ENCODE measurements at regions not wholly inside any gene's neighbourhood (a gene's known extent, or its start where the extent isn't known, plus 50 kb on each side); places are given as distances from the start of the nearest gene placed in this dataset.

DNA sequence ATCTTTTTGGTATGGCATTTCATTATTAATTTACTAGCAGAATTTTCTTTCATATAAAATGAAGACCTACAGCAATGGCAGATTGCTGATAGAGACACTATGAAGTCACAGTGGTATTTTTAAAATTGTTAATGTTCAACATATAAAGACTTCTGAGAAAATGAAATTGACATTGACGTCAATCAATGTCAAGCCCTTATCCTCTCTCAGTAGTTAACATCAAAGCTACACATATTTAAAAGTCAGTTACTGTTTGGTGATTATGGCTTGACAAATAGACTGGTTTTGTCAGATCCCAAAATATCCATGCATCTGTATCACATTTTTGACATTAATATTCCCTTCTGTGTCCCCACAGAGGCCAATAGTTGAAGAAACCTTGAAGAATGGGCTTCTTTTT lies 1069.1 kb upstream of the SEL1L start:
- TF ChIP-seq POLR2A (IDR thresholded peaks at IDR 0.05) = no peak
- no peak for TF ChIP-seq CTCF (IDR thresholded peaks at IDR 0.05)
- H3K4me3 ChIP-seq (ENCODE audit: low read depth, poor library complexity, severe bottlenecking) = no peak overlapping the region
- intact Hi-C loops (cut with DNase I; ENCODE audit: low total_unique reads) = no loop called here
- 81 to 88% methylated on average over 1 of the region's 1 CpG for WGBS, 2 donors
- no peak for DNase-seq (ENCODE audit: low spot score in 2 of 2)

GRCh38 chr14:82604819-82605218 lies 1071.2 kb upstream of the SEL1L start:
- intact Hi-C loops (cut with DNase I; ENCODE audit: low total_unique reads) = no loop called here
- TF ChIP-seq CTCF (IDR thresholded peaks at IDR 0.05) (no peak), POLR2A (IDR thresholded peaks at IDR 0.05) (no peak)
- no peak overlapping the region for H3K4me3 ChIP-seq (ENCODE audit: low read depth, poor library complexity, severe bottlenecking)
- no peak for DNase-seq (ENCODE audit: low spot score in 2 of 2)

DNA sequence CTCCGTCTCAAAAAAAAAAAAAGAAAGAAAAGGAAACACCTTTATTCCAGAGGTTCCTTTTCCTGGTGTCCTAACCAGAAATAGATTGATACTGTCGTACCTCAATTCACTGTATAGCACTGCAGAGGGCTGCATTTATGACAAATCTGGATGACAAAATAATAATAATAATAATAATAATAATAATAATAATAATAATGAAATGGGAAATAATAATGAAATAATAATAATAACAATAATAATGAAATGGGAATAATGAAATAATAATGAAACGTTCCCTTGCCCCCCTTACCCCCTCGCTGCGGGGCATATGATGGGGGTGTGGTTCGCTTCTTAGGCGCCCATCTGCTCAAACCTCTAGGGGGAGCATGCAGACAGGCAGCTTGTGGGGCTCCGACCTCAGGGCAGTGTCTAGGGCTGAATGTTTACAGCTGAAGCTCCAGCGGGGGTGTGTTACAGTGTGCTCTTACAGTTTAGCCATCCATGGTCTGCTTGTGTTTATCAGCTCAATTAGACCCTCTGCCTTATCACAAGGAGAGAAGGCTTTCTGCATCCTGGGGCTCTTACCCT lies 1088.3 kb upstream of the SEL1L start:
- intact Hi-C loops (cut with DNase I; ENCODE audit: low total_unique reads) = no loop called here
- no peak for TF ChIP-seq CTCF (IDR thresholded peaks at IDR 0.05)
- TF ChIP-seq POLR2A (IDR thresholded peaks at IDR 0.05) = no peak
- no peak overlapping the region for H3K4me3 ChIP-seq (ENCODE audit: low read depth, poor library complexity, severe bottlenecking)
- no peak for DNase-seq (ENCODE audit: low spot score in 2 of 2)
- 87 to 88% methylated on average over 9 of the region's 9 CpGs for WGBS, 2 donors

- 43 to 55% methylated on average over 5 of the region's 5 CpGs for WGBS, 2 donors
- intact Hi-C loops (cut with DNase I; ENCODE audit: low total_unique reads) = no loop called here
- no peak overlapping the region for H3K4me3 ChIP-seq (ENCODE audit: low read depth, poor library complexity, severe bottlenecking)
- TF ChIP-seq CTCF (IDR thresholded peaks at IDR 0.05) (no peak), POLR2A (IDR thresholded peaks at IDR 0.05) (no peak)
- DNase-seq (ENCODE audit: low spot score in 2 of 2) = no peak
Measured at GRCh38 chr14:82626156-82627066, 1092.8 kb upstream of the SEL1L start.

DNA sequence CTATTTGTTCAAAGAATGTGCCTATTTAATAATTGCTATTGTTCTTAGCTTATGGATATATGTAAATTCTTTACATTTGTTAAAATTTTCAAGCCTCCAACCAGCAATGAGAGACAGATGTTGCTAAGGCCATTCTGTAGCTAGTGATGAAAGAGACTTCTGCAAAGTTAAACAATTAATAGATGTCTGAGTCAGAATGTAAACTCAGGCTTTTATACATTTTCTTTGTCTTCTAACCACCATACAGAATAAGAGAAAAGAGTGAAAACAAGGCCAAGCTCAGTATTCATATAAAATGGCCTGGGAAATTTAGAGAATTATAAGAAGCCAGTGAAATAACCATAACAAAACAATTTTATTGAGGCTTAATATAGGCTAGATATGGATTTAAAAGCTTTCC lies 1102.3 kb upstream of the SEL1L start:
- no peak for DNase-seq (ENCODE audit: low spot score in 2 of 2)
- no peak overlapping the region for H3K4me3 ChIP-seq (ENCODE audit: low read depth, poor library complexity, severe bottlenecking)
- TF ChIP-seq POLR2A (IDR thresholded peaks at IDR 0.05) (no peak), CTCF (IDR thresholded peaks at IDR 0.05) (no peak)
- intact Hi-C loops (cut with DNase I; ENCODE audit: low total_unique reads) = no loop called here
